Activated CD8-positive, alpha-beta memory T cell treated with anti-CD3 and anti-CD28 coated beads for 24 hours (primary cell): ENCODE measurements at regions not wholly inside any gene's neighbourhood (a gene's known extent, or its start where the extent isn't known, plus 50 kb on each side); places are given as distances from the start of the nearest gene placed in this dataset.

Experiments used
- DNase-seq: peaks from one replicate; pipeline ENCODE4 v3.0.0-alpha.2; 2020

DNA sequence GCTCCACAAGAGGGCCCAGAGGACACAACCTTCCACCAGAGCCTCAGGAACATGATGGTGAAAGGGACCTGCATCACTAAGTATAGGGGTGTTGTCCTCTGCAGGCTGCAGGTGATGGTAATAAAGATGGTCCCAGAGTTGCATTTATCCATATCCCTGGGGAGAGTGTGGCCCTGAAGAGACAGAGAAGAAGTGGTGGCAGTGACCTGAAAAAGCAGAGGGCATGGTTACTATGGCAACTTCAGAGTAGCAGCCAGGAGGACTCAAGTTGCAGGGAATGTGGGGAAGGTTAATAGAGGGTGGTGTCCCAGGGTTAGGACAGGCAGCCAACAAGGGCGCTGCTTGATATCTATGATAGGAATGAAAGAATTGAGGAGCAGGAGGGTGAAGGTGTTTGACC is 57.1 kb downstream of the HLA-A start:
- peak; percentile 26 for DNase-seq

GRCh38 chr6:30000156-30000791 is 57.9 kb downstream of the HLA-A start:
- peak; percentile 35 for DNase-seq

DNA sequence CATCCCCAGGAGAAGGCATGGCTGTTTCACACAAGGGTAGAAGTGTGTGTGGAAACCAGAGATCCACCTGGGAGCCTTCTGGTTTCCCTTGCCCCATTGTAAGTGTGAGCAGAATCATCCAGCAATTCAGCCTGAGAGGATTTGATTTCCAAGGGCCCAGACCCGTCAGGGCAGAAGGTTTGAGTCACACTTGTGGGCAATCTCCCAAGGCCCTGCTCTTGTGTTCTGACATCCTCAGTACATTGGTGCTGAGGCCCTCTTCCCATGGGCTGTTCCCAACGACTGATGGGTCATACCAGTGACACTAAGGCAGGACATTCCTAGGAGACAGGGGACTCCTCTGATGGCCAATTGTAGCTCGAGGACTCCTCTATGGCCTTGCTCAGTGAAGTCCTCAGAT is 58.2 kb upstream of the POLR1H start:
- DNase-seq, result peak; percentile 38

- no peak for DNase-seq
These were observed 55.6 kb upstream of the POLR1H start for GRCh38 chr6:30005482-30005881.

DNA sequence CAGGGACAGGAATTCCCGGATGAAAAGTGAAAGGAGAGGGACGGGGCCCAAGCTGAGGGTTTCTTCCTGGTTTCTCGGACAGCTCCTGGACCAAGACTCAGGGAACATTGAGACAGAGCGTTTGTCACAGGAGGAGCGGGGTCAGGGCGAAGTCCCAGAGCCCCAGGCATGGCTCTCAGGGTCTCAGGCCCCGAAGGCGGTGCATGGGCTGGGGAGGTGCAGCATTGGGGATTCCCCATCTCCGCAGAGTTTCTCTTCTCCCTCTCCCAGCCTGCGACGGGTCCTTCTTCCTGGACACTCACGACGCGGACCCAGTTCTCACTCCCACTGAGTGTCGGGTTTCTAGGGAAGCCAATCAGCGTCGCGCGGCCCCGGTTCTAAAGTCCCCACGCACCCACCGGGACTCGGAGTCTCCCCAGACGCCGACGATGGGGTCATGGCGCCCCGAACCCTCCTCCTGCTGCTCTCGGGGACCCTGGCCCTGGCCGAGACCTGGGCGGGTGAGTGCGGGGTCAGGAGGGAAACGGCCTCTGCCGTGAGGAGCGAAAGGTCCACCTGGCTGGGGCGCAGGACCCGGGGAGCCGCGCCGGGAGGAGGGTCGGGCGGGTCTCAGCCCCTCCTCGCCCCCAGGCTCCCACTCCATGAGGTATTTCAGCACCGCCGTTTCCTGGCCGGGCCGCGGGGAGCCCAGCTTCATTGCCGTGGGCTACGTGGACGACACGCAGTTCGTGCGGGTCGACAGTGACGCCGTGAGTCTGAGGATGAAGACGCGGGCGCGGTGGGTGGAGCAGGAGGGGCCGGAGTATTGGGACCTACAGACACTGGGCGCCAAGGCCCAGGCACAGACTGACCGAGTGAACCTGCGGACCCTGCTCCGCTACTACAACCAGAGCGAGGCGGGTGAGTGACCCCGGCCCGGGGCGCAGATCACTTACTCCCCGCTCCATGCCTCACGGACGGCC is 54.6 kb upstream of the POLR1H start:
- DNase-seq, result peak; percentile 67

- no peak for DNase-seq
These were observed 53.8 kb upstream of the POLR1H start for GRCh38 chr6:30007132-30007764.

DNA sequence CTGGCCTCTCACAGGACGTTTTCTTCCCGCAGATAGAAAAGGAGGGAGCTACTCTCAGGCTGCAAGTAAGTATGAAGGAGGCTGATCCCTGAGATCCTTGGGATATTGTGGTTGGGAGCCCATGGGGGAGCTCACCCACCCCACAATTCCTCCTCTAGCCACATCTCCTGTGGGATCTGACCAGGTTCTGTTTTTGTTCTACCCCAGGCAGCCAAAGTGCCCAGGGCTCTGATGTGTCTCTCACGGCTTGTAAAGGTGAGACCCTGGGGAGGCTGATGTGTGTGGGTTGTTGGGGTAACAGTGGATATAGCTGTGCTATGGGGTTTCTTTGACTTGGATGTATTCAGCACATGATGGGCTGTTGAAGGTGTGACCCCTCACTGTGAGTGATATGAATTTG is 52.0 kb upstream of the POLR1H start:
- peak; percentile 41 for DNase-seq
